GM12878 (cell line): ENCODE measurements at regions not wholly inside any gene's neighbourhood (a gene's known extent, or its start where the extent isn't known, plus 50 kb on each side); places are given as distances from the start of the nearest gene placed in this dataset.

Source experiments
- ATAC-seq: fragments of 200-7000 bp; cut with Tn5 transposase; 3 replicates; pipeline ENCODE4 v1.9.1; 2020; ENCODE audit warnings: mild to moderate bottlenecking, moderate library complexity
- BruUV-seq: library from RNA; stranded (reverse); fragments of 400-500 nt; replicated peaks from 2 replicates; lab custom pipeline; 2021; lab: Mats Ljungman, UMichigan
- CTCF ChIA-PET: fragments of 300-600 bp; sonication (Branson Sonifier 250); formaldehyde crosslinking; extraction: SDS; loops from one replicate; lab custom pipeline; 2021; ENCODE audit warnings: inconsistent platforms; lab: Yijun Ruan, JAX
- POLR2A ChIA-PET: fragments of 350-600 bp; formaldehyde crosslinking; extraction: SDS; loops from one replicate; lab custom pipeline; 2021; ENCODE audit warnings: inconsistent platforms; lab: Charles Lee
- RAD21 ChIA-PET: fragments of 300-600 bp; sonication (Branson Sonifier 250); formaldehyde crosslinking; loops from one replicate; lab custom pipeline; 2023; ENCODE audit warnings: antibody characterized with exemption; ENCODE audit not compliant: unreplicated experiment; lab: Charles Lee
- SMC1A ChIA-PET: fragments of 300-600 bp; sonication (Branson Sonifier 250); formaldehyde crosslinking; loops from one replicate; lab custom pipeline; 2023; ENCODE audit not compliant: unreplicated experiment, uncharacterized antibody; lab: Charles Lee
- DNase-seq: peaks from one replicate; pipeline ENCODE4 v3.0.0-alpha.2; 2011; ENCODE audit warnings: low read depth, low spot score
- FAIRE-seq: peaks from 3 replicates; lab custom pipeline; 2011; peaks lifted over from hg19 to GRCh38; lab: Jason Lieb, UNC
- H2AFZ ChIP-seq: 2 replicates; pipeline ENCODE4 v1.6.0; 2011; ENCODE audit warnings: low read depth, low read length, control low read depth; ENCODE audit not compliant: control insufficient read depth
- H3K27ac ChIP-seq: 2 replicates; pipeline ENCODE4 v1.5.1; 2011; ENCODE audit warnings: control low read depth; ENCODE audit not compliant: control insufficient read depth, insufficient read depth
- H3K27me3 ChIP-seq, 2 experiments: replicated peaks in 1 of 2; 2 replicates each; pipeline versions ENCODE4 v1.6.0 to v1.6.1; 2011; ENCODE audit warnings: low read length in 1 of 2; ENCODE audit not compliant: control insufficient read depth in 2 of 2, insufficient read depth in 2 of 2
- H3K36me3 ChIP-seq, 2 experiments: 2 replicates each; pipeline ENCODE4 v1.5.1; 2011; ENCODE audit warnings: low read length in 1 of 2; ENCODE audit not compliant: control insufficient read depth in 2 of 2, insufficient read depth in 2 of 2
- H3K4me1 ChIP-seq: 2 replicates; pipeline ENCODE4 v1.6.1; 2011; ENCODE audit warnings: mild to moderate bottlenecking, low read length, moderate library complexity, mixed read lengths; ENCODE audit not compliant: control insufficient read depth, insufficient read depth
- H3K4me2 ChIP-seq: 2 replicates; pipeline ENCODE4 v1.6.0; 2011; ENCODE audit warnings: control low read depth; ENCODE audit not compliant: control insufficient read depth, insufficient read depth
- H3K4me3 ChIP-seq: fragments of 200-600 bp; sonication (generic); 2 replicates; pipeline ENCODE4 v1.5.1; 2016
- H3K79me2 ChIP-seq: 2 replicates; pipeline ENCODE4 v1.6.0; 2011; ENCODE audit warnings: low read length; ENCODE audit not compliant: control insufficient read depth, insufficient read depth
- H3K9ac ChIP-seq: 2 replicates; pipeline ENCODE4 v1.8.0; 2011; ENCODE audit warnings: low read length, control low read depth, mixed read lengths; ENCODE audit not compliant: control insufficient read depth, insufficient read depth
- H3K9me3 ChIP-seq: replicated peaks from 3 replicates; pipeline ENCODE4 v1.5.1; 2011; ENCODE audit warnings: mild to moderate bottlenecking, low read length; ENCODE audit not compliant: control insufficient read depth, insufficient read depth
- H4K20me1 ChIP-seq: 2 replicates; pipeline ENCODE4 v1.6.0; 2011; ENCODE audit not compliant: control insufficient read depth, insufficient read depth
- BCL11A ChIP-seq: IDR thresholded peaks from 2 replicates; pipeline ENCODE4 v1.6.1; 2011; ENCODE audit warnings: low read depth, low read length
- BHLHE40 ChIP-seq, 2 experiments: fragments of 450-650 bp in 1 of 2; IDR thresholded peaks; 2 replicates each; pipeline ENCODE4 v1.6.1; 2011 to 2017; ENCODE audit warnings: low read depth in 2 of 2, borderline replicate concordance in 1 of 2, improper control_type of control experiment in 1 of 2, low read length in 1 of 2, mild to moderate bottlenecking in 1 of 2
- BRCA1 ChIP-seq: IDR thresholded peaks from 2 replicates; pipeline ENCODE4 v1.6.1; 2011; ENCODE audit warnings: low read depth, low read length, improper control_type of control experiment
- ETV6 ChIP-seq, 2 experiments: fragments of 450-650 bp in 1 of 2; IDR thresholded peaks in 1 of 2; conservative IDR thresholded peaks in 1 of 2; 2 replicates each; pipeline ENCODE4 v1.6.1; 2014; ENCODE audit warnings: antibody characterized with exemption in 1 of 2, borderline replicate concordance in 1 of 2, low read depth in 1 of 2, mild to moderate bottlenecking in 1 of 2, moderate library complexity in 1 of 2
- FOS ChIP-seq: IDR thresholded peaks from 3 replicates; pipeline ENCODE4 v1.6.1; 2011; ENCODE audit warnings: borderline replicate concordance; ENCODE audit not compliant: insufficient read length; ENCODE audit errors: extremely low read depth
- FOXK2 ChIP-seq: fragments of 450-650 bp; IDR thresholded peaks from 2 replicates; pipeline ENCODE4 v1.6.1; 2017; ENCODE audit warnings: mild to moderate bottlenecking, moderate library complexity
- HDAC6 ChIP-seq: fragments of 200-600 bp; sonication (generic); IDR thresholded peaks from one replicate; pipeline ENCODE4 v1.8.0; 2017; ENCODE audit warnings: antibody characterized with exemption; ENCODE audit not compliant: unreplicated experiment
- MYC ChIP-seq: IDR thresholded peaks from 2 replicates; pipeline ENCODE4 v1.6.1; 2011; ENCODE audit warnings: mild to moderate bottlenecking, low read length, moderate library complexity, inconsistent platforms; ENCODE audit not compliant: insufficient read depth, insufficient replicate concordance, insufficient read length, severe bottlenecking
- RCOR1 ChIP-seq: conservative IDR thresholded peaks from 2 replicates; pipeline ENCODE4 v1.6.1; 2012; ENCODE audit warnings: low read depth, low read length, improper control_type of control experiment
- SREBF1 ChIP-seq: IDR thresholded peaks from 2 replicates; pipeline ENCODE4 v1.6.1; 2012; ENCODE audit warnings: mild to moderate bottlenecking, low read length
- ZNF217 ChIP-seq: fragments of 450-650 bp; IDR thresholded peaks from 2 replicates; pipeline ENCODE4 v1.6.1; 2017; ENCODE audit warnings: antibody characterized with exemption, mild to moderate bottlenecking
- WGBS: methylation state at CpG from one replicate; pipeline ENCODE4 v1.1.6; 2016; ENCODE audit warnings: low lambda C conversion rate; ENCODE audit not compliant: insufficient replicate concordance, insufficient coverage; ENCODE audit errors: missing lambda C conversion rate; 5-methylcytosine and 5-hydroxymethylcytosine counted together
- in situ Hi-C: fragments of 300-500 bp; cut with MboI; formaldehyde crosslinking; loops from 9 replicates; pipeline ENCODE4 v1.14.3; 2018; ENCODE audit warnings: mixed read lengths
- intact Hi-C: fragments of 100-400 bp; cut with micrococcal nuclease; formaldehyde crosslinking; loops from one replicate; pipeline ENCODE4 v1.14.2; 2022; ENCODE audit not compliant: unreplicated experiment
- TF ChIP-seq, protein P1 (sequence below): fragments of 450-650 bp; conservative IDR thresholded peaks from 2 replicates; pipeline ENCODE4 v1.6.1; 2017; ENCODE audit warnings: mild to moderate bottlenecking, moderate library complexity
- TF ChIP-seq, protein P2 (sequence below), 3 experiments: IDR thresholded peaks in 2 of 3; conservative IDR thresholded peaks in 1 of 3; 2 replicates each; pipeline ENCODE4 v1.5.1; 2011; ENCODE audit warnings: low read depth in 3 of 3, low read length in 3 of 3, mild to moderate bottlenecking in 3 of 3, control low read depth in 2 of 3, moderate library complexity in 2 of 3, inconsistent platforms in 1 of 3, mixed read lengths in 1 of 3; ENCODE audit not compliant: control insufficient read depth in 2 of 3, insufficient read depth in 1 of 3; ENCODE audit errors: extremely low read depth in 1 of 3

DNA sequence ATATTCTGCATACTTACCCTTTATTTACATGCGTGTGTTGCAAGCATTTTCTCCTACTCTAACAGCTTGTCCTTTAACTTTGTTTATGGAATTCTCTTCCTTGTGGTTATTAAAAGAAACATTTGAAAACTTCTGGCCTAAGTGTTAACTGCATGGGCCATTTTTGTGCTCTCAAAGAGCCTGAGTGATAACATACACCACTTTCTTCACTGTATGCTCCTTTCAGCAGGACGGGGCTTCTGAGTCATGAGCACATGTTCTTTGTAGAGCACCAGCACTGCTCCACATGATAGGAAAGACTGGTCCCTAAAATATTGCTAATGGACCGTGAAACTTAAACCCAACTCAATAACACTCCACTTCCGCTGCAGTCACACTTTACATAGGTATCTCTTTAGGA lies 1093.6 kb upstream of the GHITM start:
- BruUV-seq, result no TSS peak
- H3K27ac ChIP-seq, result no peak overlapping the region
- no peak for FAIRE-seq

More for the DNA sequence above, 1093.6 kb upstream of the GHITM start:
- WGBS, result 25% methylated on average over 4 of the region's 4 CpGs
- Histone ChIP-seq H4K20me1 (no peaks in the 10 kb centered on the region), H3K79me2 (no peaks in the 10 kb centered on the region), H2AFZ (no peak overlapping the region), H3K9ac (no peak overlapping the region), H3K9me3 (no peaks in the 10 kb centered on the region), H3K4me2 (no peak overlapping the region), H3K4me3 (no peak overlapping the region), H3K36me3 (no peaks in the 10 kb centered on the region), H3K27me3 (no peaks in the 10 kb centered on the region), H3K4me1 (no peaks in the 10 kb centered on the region)
- TF ChIP-seq FOS (no peak), BHLHE40 (IDR thresholded peaks at IDR 0.05; ENCODE audit: borderline replicate concordance in 1 of 2, low read depth in 2 of 2, low read length in 1 of 2) (no peak), SREBF1 (no peak), ZNF217 (no peak), FOXK2 (no peak), BCL11A (no peak), MYC (no peak), RCOR1 (no peak), HDAC6 (no peak), BRCA1 (no peak), ETV6 (conservative IDR thresholded peaks at IDR 0.05 in 1 of 2, IDR thresholded peaks at IDR 0.05 in 1 of 2; ENCODE audit: borderline replicate concordance in 1 of 2, low read depth in 1 of 2) (no peak)
- TF ChIP-seq, protein P1, sequence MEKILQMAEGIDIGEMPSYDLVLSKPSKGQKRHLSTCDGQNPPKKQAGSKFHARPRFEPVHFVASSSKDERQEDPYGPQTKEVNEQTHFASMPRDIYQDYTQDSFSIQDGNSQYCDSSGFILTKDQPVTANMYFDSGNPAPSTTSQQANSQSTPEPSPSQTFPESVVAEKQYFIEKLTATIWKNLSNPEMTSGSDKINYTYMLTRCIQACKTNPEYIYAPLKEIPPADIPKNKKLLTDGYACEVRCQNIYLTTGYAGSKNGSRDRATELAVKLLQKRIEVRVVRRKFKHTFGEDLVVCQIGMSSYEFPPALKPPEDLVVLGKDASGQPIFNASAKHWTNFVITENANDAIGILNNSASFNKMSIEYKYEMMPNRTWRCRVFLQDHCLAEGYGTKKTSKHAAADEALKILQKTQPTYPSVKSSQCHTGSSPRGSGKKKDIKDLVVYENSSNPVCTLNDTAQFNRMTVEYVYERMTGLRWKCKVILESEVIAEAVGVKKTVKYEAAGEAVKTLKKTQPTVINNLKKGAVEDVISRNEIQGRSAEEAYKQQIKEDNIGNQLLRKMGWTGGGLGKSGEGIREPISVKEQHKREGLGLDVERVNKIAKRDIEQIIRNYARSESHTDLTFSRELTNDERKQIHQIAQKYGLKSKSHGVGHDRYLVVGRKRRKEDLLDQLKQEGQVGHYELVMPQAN, result no peak
- TF ChIP-seq, protein P2, sequence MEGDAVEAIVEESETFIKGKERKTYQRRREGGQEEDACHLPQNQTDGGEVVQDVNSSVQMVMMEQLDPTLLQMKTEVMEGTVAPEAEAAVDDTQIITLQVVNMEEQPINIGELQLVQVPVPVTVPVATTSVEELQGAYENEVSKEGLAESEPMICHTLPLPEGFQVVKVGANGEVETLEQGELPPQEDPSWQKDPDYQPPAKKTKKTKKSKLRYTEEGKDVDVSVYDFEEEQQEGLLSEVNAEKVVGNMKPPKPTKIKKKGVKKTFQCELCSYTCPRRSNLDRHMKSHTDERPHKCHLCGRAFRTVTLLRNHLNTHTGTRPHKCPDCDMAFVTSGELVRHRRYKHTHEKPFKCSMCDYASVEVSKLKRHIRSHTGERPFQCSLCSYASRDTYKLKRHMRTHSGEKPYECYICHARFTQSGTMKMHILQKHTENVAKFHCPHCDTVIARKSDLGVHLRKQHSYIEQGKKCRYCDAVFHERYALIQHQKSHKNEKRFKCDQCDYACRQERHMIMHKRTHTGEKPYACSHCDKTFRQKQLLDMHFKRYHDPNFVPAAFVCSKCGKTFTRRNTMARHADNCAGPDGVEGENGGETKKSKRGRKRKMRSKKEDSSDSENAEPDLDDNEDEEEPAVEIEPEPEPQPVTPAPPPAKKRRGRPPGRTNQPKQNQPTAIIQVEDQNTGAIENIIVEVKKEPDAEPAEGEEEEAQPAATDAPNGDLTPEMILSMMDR (IDR thresholded peaks at IDR 0.05 in 2 of 3, conservative IDR thresholded peaks at IDR 0.05 in 1 of 3; ENCODE audit: control insufficient read depth in 2 of 3, extremely low read depth in 1 of 3, insufficient read depth in 1 of 3, low read depth in 3 of 3, low read length in 3 of 3), result no peak
- DNase-seq (no peak), ATAC-seq (no peak)
- ChIA-PET POLR2A (no interaction called here), RAD21 (no interaction called here), SMC1A (no interaction called here), CTCF (interaction anchor here (0.7 to 1.2 kb wide), 2 partner anchors 9 to 965 kb away, joined by 3 read pairs; no protein-coding TSS in a partner anchor)
- in situ Hi-C loops, result no loop called here
- intact Hi-C loops, result no loop called here
